Activated CD8-positive, alpha-beta T cell treated with anti-CD3 and anti-CD28 coated beads for 36 hours (primary cell): ENCODE measurements at regions not wholly inside any gene's neighbourhood (a gene's known extent, or its start where the extent isn't known, plus 50 kb on each side); places are given as distances from the start of the nearest gene placed in this dataset.
"Not testable (repeated sequence)": the region's sequence is repeated elsewhere in the genome, so short reads cannot be mapped to it uniquely, and the experiment has no call there.

Experiments used
- ATAC-seq: fragments of 200-7000 bp; cut with Tn5 transposase; one replicate; pipeline ENCODE4 v1.10.0; 2021; ENCODE audit warnings: mild to moderate bottlenecking, moderate library complexity
- CTCF ChIA-PET: fragments of 350-600 bp; sonication (Branson Sonifier 250); formaldehyde crosslinking; loops from one replicate; lab custom pipeline; 2021; ENCODE audit warnings: antibody characterized with exemption; lab: Charles Lee
- POLR2A ChIA-PET: fragments of 350-600 bp; sonication (Branson Sonifier 250); formaldehyde crosslinking; loops from one replicate; lab custom pipeline; 2021; ENCODE audit warnings: antibody characterized with exemption; lab: Charles Lee
- DNase-seq: peaks from one replicate; pipeline ENCODE4 v3.0.0-alpha.2; 2020
- H3K27ac Mint-ChIP-seq: one replicate; pipeline ENCODE4 v1.8.0; 2021; ENCODE audit warnings: mild to moderate bottlenecking, mixed read lengths
- H3K27me3 Mint-ChIP-seq: one replicate; pipeline ENCODE4 v1.8.0; 2021; ENCODE audit warnings: mixed read lengths
- H3K36me3 Mint-ChIP-seq: one replicate; pipeline ENCODE4 v1.8.0; 2021; ENCODE audit warnings: low read depth, mixed read lengths
- H3K4me1 Mint-ChIP-seq: one replicate; pipeline ENCODE4 v1.8.0; 2021; ENCODE audit warnings: low read depth, mixed read lengths
- H3K4me3 Mint-ChIP-seq: one replicate; pipeline ENCODE4 v1.8.0; 2021; ENCODE audit warnings: mild to moderate bottlenecking, moderate library complexity, mixed read lengths
- H3K9me3 Mint-ChIP-seq: one replicate; pipeline ENCODE4 v1.8.0; 2021; ENCODE audit warnings: mixed read lengths
- CTCF ChIP-seq: fragments of 200-600 bp; IDR thresholded peaks from one replicate; pipeline ENCODE4 v1.8.0; 2022; ENCODE audit warnings: antibody characterized with exemption, mild to moderate bottlenecking
- intact Hi-C: fragments of 100-400 bp; cut with micrococcal nuclease; formaldehyde crosslinking; loops from one replicate; pipeline ENCODE4 v1.10.0; 2022

- DNase-seq: no peak
- ATAC-seq: no peak
- Mint-ChIP-seq H3K36me3 (no peaks in the 10 kb centered on the region), H3K27me3 (peaks cover 17% of the 10 kb centered on the region), H3K4me3 (no peak overlapping the region), H3K4me1 (no peaks in the 10 kb centered on the region), H3K27ac (no peak overlapping the region), H3K9me3 (no peaks in the 10 kb centered on the region)
- ChIA-PET CTCF (no interaction called here), POLR2A (no interaction called here)
- no peak for TF ChIP-seq CTCF
- intact Hi-C loops: no loop called here
These were observed 69.6 kb upstream of the TMED7 start for GRCh38 chr5:115695310-115695880.

GRCh38 chr5:115691814-115692213 lies 66.0 kb upstream of the TMED7 start:
- H3K36me3 Mint-ChIP-seq, H3K4me1 Mint-ChIP-seq, ATAC-seq, intact Hi-C loops, H3K4me3 Mint-ChIP-seq, POLR2A ChIA-PET, H3K9me3 Mint-ChIP-seq, DNase-seq, H3K27ac Mint-ChIP-seq, CTCF ChIA-PET: not testable (repeated sequence)
- peaks cover 27% of the 10 kb centered on the region for H3K27me3 Mint-ChIP-seq

- DNase-seq (no peak), ATAC-seq (no peak)
- Mint-ChIP-seq H3K4me3 (no peak overlapping the region), H3K36me3 (no peaks in the 10 kb centered on the region), H3K27me3 (peaks cover 21% of the 10 kb centered on the region), H3K4me1 (no peaks in the 10 kb centered on the region), H3K27ac (no peak overlapping the region), H3K9me3 (no peaks in the 10 kb centered on the region)
- intact Hi-C loops: no loop called here
- CTCF ChIA-PET: no interaction called here
- POLR2A ChIA-PET: no interaction called here
- no peak for TF ChIP-seq CTCF
These were observed 60.9 kb upstream of the TMED7 start for GRCh38 chr5:115686738-115687074.

GRCh38 chr5:115686051-115686737 lies 60.4 kb upstream of the TMED7 start:
- TF ChIP-seq CTCF: no peak
- H3K4me3 Mint-ChIP-seq: no peak overlapping the region
- H3K27ac Mint-ChIP-seq: no peak overlapping the region
- H3K9me3 Mint-ChIP-seq: no peaks in the 10 kb centered on the region
- ChIA-PET CTCF (no interaction called here), POLR2A (no interaction called here)
- peaks cover 20% of the 10 kb centered on the region for H3K27me3 Mint-ChIP-seq
- intact Hi-C loops: no loop called here
- ATAC-seq (no peak), DNase-seq (no peak)
- no peaks in the 10 kb centered on the region for H3K4me1 Mint-ChIP-seq
- no peaks in the 10 kb centered on the region for H3K36me3 Mint-ChIP-seq

- ATAC-seq (no peak), DNase-seq (no peak)
- Mint-ChIP-seq H3K4me3 (no peak overlapping the region), H3K4me1 (no peaks in the 10 kb centered on the region), H3K27me3 (peaks cover 19% of the 10 kb centered on the region), H3K9me3 (no peaks in the 10 kb centered on the region), H3K27ac (no peak overlapping the region), H3K36me3 (no peaks in the 10 kb centered on the region)
- POLR2A ChIA-PET: no interaction called here
- CTCF ChIA-PET: no interaction called here
- intact Hi-C loops: no loop called here
- no peak for TF ChIP-seq CTCF
These were observed 59.7 kb upstream of the TMED7 start for GRCh38 chr5:115685490-115685889.
